NCI-H82 treated with DMSO at 0.1 percent for 48 hours (cell line): ENCODE measurements at regions not wholly inside any gene's neighbourhood (a gene's known extent, or its start where the extent isn't known, plus 50 kb on each side); places are given as distances from the start of the nearest gene placed in this dataset.
"Not testable (repeated sequence)": the region's sequence is repeated elsewhere in the genome, so short reads cannot be mapped to it uniquely, and the experiment has no call there.

ENCODE experiments used
- DNase-seq: peaks from one replicate; lab custom pipeline; 2025; ENCODE audit not compliant: unreplicated experiment; lab: John Stamatoyannopoulos, UW

- no peak for DNase-seq
Measured at GRCh38 chr18:62442391-62442790, 80.4 kb upstream of the ZCCHC2 start.

- no peak for DNase-seq
Measured at GRCh38 chr18:62445386-62445917, 77.4 kb upstream of the ZCCHC2 start.

GRCh38 chr18:62446511-62446910 lies 76.3 kb upstream of the ZCCHC2 start:
- no peak for DNase-seq

GRCh38 chr18:62447652-62448051 lies 75.2 kb upstream of the ZCCHC2 start:
- DNase-seq, result no peak

GRCh38 chr18:62448426-62448825 lies 74.4 kb upstream of the ZCCHC2 start:
- no peak for DNase-seq

GRCh38 chr18:62449490-62450104 lies 73.2 kb upstream of the ZCCHC2 start:
- DNase-seq, result no peak

- DNase-seq, result no peak
Measured at GRCh38 chr18:62450175-62450545, 72.7 kb upstream of the ZCCHC2 start.

- peak; percentile 74 for DNase-seq
Measured at GRCh38 chr18:62450546-62451410, 72.0 kb upstream of the ZCCHC2 start.

- DNase-seq, result no peak
Measured at GRCh38 chr18:62452280-62452831, 70.5 kb upstream of the ZCCHC2 start.

GRCh38 chr18:62453864-62454263 lies 69.0 kb upstream of the ZCCHC2 start:
- no peak for DNase-seq

- no peak for DNase-seq
Measured at GRCh38 chr18:62454527-62454926, 68.3 kb upstream of the ZCCHC2 start.

- DNase-seq, result no peak
Measured at GRCh38 chr18:62455222-62455621, 67.6 kb upstream of the ZCCHC2 start.

- no peak for DNase-seq
Measured at GRCh38 chr18:62457877-62458276, 64.9 kb upstream of the ZCCHC2 start.

- DNase-seq, result no peak
Measured at GRCh38 chr18:62458346-62458745, 64.5 kb upstream of the ZCCHC2 start.

- DNase-seq, result no peak
Measured at GRCh38 chr18:62458868-62459716, 63.7 kb upstream of the ZCCHC2 start.

GRCh38 chr18:62460851-62461300 lies 61.9 kb upstream of the ZCCHC2 start:
- no peak for DNase-seq

- no peak for DNase-seq
Measured at GRCh38 chr18:62461591-62461990, 61.2 kb upstream of the ZCCHC2 start.

- no peak for DNase-seq
Measured at GRCh38 chr18:62464266-62464665, 58.6 kb upstream of the ZCCHC2 start.

- DNase-seq, result not testable (repeated sequence)
Measured at GRCh38 chr18:62469131-62469530, 53.7 kb upstream of the ZCCHC2 start.
